K562 (cell line): ENCODE measurements at regions not wholly inside any gene's neighbourhood (a gene's known extent, or its start where the extent isn't known, plus 50 kb on each side); places are given as distances from the start of the nearest gene placed in this dataset.

Experiments used
- ATAC-seq: fragments of 200-7000 bp; cut with Tn5 transposase; 3 replicates; pipeline ENCODE4 v1.9.1; 2020; ENCODE audit warnings: moderate library complexity
- BruUV-seq: library from RNA; stranded (reverse); fragments of 400-500 nt; replicated peaks from 2 replicates; lab custom pipeline; 2021; lab: Mats Ljungman, UMichigan
- CTCF ChIA-PET: fragments of 300-600 bp; formaldehyde crosslinking; extraction: SDS; loops from one replicate; lab custom pipeline; 2021; ENCODE audit warnings: low intra/inter-chr PET ratio; lab: Yijun Ruan, JAX
- POLR2A ChIA-PET: fragments of 300-600, 350-650 bp; sonication (Branson Sonifier 250); formaldehyde crosslinking; extraction: SDS; loops from one replicate; lab custom pipeline; 2021; ENCODE audit warnings: antibody characterized with exemption, inconsistent platforms; lab: Yijun Ruan, JAX
- DNase-seq, 4 experiments: peaks; one replicate each; pipeline versions ENCODE4 v3.0.0 to v3.0.0-alpha.2; 2011 to 2018; ENCODE audit warnings: low spot score in 3 of 4, mixed read lengths in 3 of 4; ENCODE audit errors: extremely low read depth in 1 of 4
- FAIRE-seq: peaks from 2 replicates; lab custom pipeline; 2011; peaks lifted over from hg19 to GRCh38; lab: Jason Lieb, UNC
- H2AFZ ChIP-seq: 2 replicates; pipeline ENCODE4 v1.6.0; 2011; ENCODE audit warnings: low read depth, low read length, control low read depth, inconsistent platforms
- H3K27ac ChIP-seq: fragments of 200-600 bp; 3 replicates; pipeline ENCODE4 v1.8.0; 2011; ENCODE audit warnings: low read depth, mild to moderate bottlenecking, control low read depth, inconsistent platforms, low read length, moderate library complexity, mixed read lengths; ENCODE audit errors: extremely low read depth
- H3K27me3 ChIP-seq, 2 experiments: fragments of 300-600 bp in 1 of 2; 2 replicates in 1 of 2; 3 replicates in 1 of 2; pipeline versions ENCODE4 v1.6.0 to v1.8.0; 2011; ENCODE audit warnings: inconsistent platforms in 2 of 2, low read length in 2 of 2, mild to moderate bottlenecking in 1 of 2, mixed read lengths in 1 of 2, moderate library complexity in 1 of 2; ENCODE audit not compliant: control insufficient read depth in 2 of 2, insufficient read depth in 2 of 2
- H3K36me3 ChIP-seq: fragments of 300-600 bp; 3 replicates; pipeline ENCODE4 v1.8.0; 2011; ENCODE audit warnings: mild to moderate bottlenecking, low read length, inconsistent platforms; ENCODE audit not compliant: control insufficient read depth, insufficient read depth
- H3K4me1 ChIP-seq, 2 experiments: fragments of 200-600 bp in 1 of 2; replicated peaks in 1 of 2; 2 replicates in 1 of 2; 3 replicates in 1 of 2; pipeline versions ENCODE4 v1.5.1 to v1.8.0; 2011; ENCODE audit warnings: inconsistent platforms in 2 of 2, low read length in 2 of 2, mild to moderate bottlenecking in 1 of 2, mixed read lengths in 1 of 2, moderate library complexity in 1 of 2; ENCODE audit not compliant: control insufficient read depth in 2 of 2, insufficient read depth in 2 of 2
- H3K4me2 ChIP-seq: 2 replicates; pipeline ENCODE4 v1.6.1; 2011; ENCODE audit warnings: low read length, control low read depth, inconsistent platforms, mixed read lengths; ENCODE audit not compliant: insufficient read depth
- H3K4me3 ChIP-seq: fragments of 200-600 bp; sonication (generic), shearing (Covaris generic); 2 replicates; pipeline ENCODE4 v1.5.1; 2016; ENCODE audit warnings: control low read depth, inconsistent platforms
- H3K79me2 ChIP-seq: fragments of 200-600 bp; 3 replicates; pipeline ENCODE4 v1.8.0; 2011; ENCODE audit warnings: low read length, inconsistent platforms; ENCODE audit not compliant: control insufficient read depth, insufficient read depth
- H3K9ac ChIP-seq, 2 experiments: 2 replicates each; pipeline versions ENCODE4 v1.6.0 to v1.6.1; 2011; ENCODE audit warnings: low read depth in 2 of 2, low read length in 2 of 2, control low read depth in 1 of 2, inconsistent platforms in 1 of 2, mild to moderate bottlenecking in 1 of 2, mixed read lengths in 1 of 2; ENCODE audit not compliant: insufficient read depth in 1 of 2
- H3K9me1 ChIP-seq: one replicate; pipeline ENCODE4 v1.6.0; 2011; ENCODE audit warnings: inconsistent platforms, mild to moderate bottlenecking, low read length, moderate library complexity; ENCODE audit not compliant: control insufficient read depth, insufficient read depth
- H3K9me3 ChIP-seq: replicated peaks from 2 replicates; pipeline ENCODE4 v1.5.1; 2011; ENCODE audit warnings: low read depth, low read length, inconsistent platforms; ENCODE audit not compliant: control insufficient read depth, insufficient read depth
- H4K20me1 ChIP-seq: replicated peaks from 2 replicates; pipeline ENCODE4 v1.6.1; 2011; ENCODE audit warnings: low read length, inconsistent platforms, mixed read lengths; ENCODE audit not compliant: control insufficient read depth, insufficient read depth
- BRD4 ChIP-seq: fragments of 200-600 bp; sonication (generic); IDR thresholded peaks from 2 replicates; pipeline ENCODE4 v1.6.1; 2017; ENCODE audit warnings: inconsistent platforms
- BRD9 ChIP-seq: fragments of 450-650 bp; IDR thresholded peaks from 2 replicates; pipeline ENCODE4 v1.6.1; 2018; ENCODE audit warnings: low read depth; ENCODE audit not compliant: partially characterized antibody
- CHCHD3 ChIP-seq: fragments of 250-450 bp; sonication (Bioruptor Pico); IDR thresholded peaks from 2 replicates; pipeline ENCODE4 v2.1.2; 2022; ENCODE audit warnings: mild to moderate bottlenecking
- ELK3 ChIP-seq: fragments of 450-650 bp; formaldehyde crosslinking; IDR thresholded peaks from 2 replicates; pipeline ENCODE4 v1.4.0; 2020; ENCODE audit warnings: mild to moderate bottlenecking
- GABPB2 ChIP-seq: fragments of 250-450 bp; sonication (Bioruptor Pico); conservative IDR thresholded peaks from 2 replicates; pipeline ENCODE4 v1.5.1; 2021; ENCODE audit warnings: mild to moderate bottlenecking
- HNRNPL ChIP-seq: fragments of 200-400 bp; formaldehyde crosslinking; IDR thresholded peaks from 2 replicates; pipeline ENCODE4 v1.6.1; 2017; ENCODE audit warnings: low read depth, mild to moderate bottlenecking, low read length
- NONO ChIP-seq, 2 experiments: fragments of 200-400 bp in 1 of 2; fragments of 450-650 bp in 1 of 2; formaldehyde crosslinking in 1 of 2; IDR thresholded peaks; 2 replicates each; pipeline ENCODE4 v1.6.1; 2017; ENCODE audit warnings: low read depth in 2 of 2, mild to moderate bottlenecking in 2 of 2, moderate library complexity in 2 of 2, low read length in 1 of 2
- PHB2 ChIP-seq: fragments of 450-650 bp; IDR thresholded peaks from 2 replicates; pipeline ENCODE4 v1.6.1; 2017; ENCODE audit warnings: low read depth
- PURB ChIP-seq: sonication (generic); formaldehyde crosslinking; IDR thresholded peaks from 2 replicates; pipeline ENCODE4 v1.9.0; 2021; ENCODE audit warnings: low read depth, mild to moderate bottlenecking, missing genetic modification reagents
- RBM34 ChIP-seq: fragments of 200-400 bp; formaldehyde crosslinking; IDR thresholded peaks from 2 replicates; pipeline ENCODE4 v1.6.1; 2018; ENCODE audit warnings: low read length, borderline replicate concordance; ENCODE audit not compliant: insufficient read depth
- SIRT6 ChIP-seq: IDR thresholded peaks from one replicate; pipeline ENCODE4 v1.6.1; 2012; ENCODE audit warnings: low read depth, mild to moderate bottlenecking, control low read depth, inconsistent platforms, low read length, moderate library complexity
- SNRNP70 ChIP-seq: fragments of 200-400 bp; formaldehyde crosslinking; optimal IDR thresholded peaks from 2 replicates; pipeline ENCODE3; 2017; ENCODE audit warnings: low read depth, low read length
- SUPT5H ChIP-seq: fragments of 450-650 bp; IDR thresholded peaks from 2 replicates; pipeline ENCODE4 v1.6.1; 2016
- ZNF124 ChIP-seq: sonication (generic); formaldehyde crosslinking; IDR thresholded peaks from 2 replicates; pipeline ENCODE4 v1.8.1; 2022; ENCODE audit warnings: missing genetic modification reagents
- ZNF224 ChIP-seq: sonication (generic); formaldehyde crosslinking; IDR thresholded peaks from 2 replicates; pipeline ENCODE4 v1.8.0; 2022; ENCODE audit warnings: mild to moderate bottlenecking, missing genetic modification reagents
- WGBS: fragments of 100-300 bp; shearing (Covaris generic); methylation state at CpG from one replicate; pipeline ENCODE4 v1.1.6; 2016; ENCODE audit warnings: low coverage, mixed read lengths; ENCODE audit not compliant: insufficient coverage; ENCODE audit errors: missing lambda C conversion rate; 5-methylcytosine and 5-hydroxymethylcytosine counted together
- in situ Hi-C: fragments of 300-500 bp; cut with MboI; formaldehyde crosslinking; loops from 4 replicates; pipeline ENCODE4 v1.15.0; 2018; ENCODE audit warnings: inconsistent platforms, mixed read lengths
- intact Hi-C: fragments of 100-400 bp; cut with micrococcal nuclease; formaldehyde crosslinking; loops from 2 replicates; pipeline ENCODE4 v1.14.2; 2022
- TF ChIP-seq, protein P1 (sequence below): IDR thresholded peaks from 2 replicates; pipeline ENCODE4 v1.6.1; 2014; ENCODE audit warnings: antibody characterized with exemption
- TF ChIP-seq, protein P2 (sequence below): fragments of 250-450 bp; sonication (Bioruptor Pico); IDR thresholded peaks from 2 replicates; pipeline ENCODE4 v1.5.0; 2021; ENCODE audit warnings: mild to moderate bottlenecking, borderline replicate concordance

DNA sequence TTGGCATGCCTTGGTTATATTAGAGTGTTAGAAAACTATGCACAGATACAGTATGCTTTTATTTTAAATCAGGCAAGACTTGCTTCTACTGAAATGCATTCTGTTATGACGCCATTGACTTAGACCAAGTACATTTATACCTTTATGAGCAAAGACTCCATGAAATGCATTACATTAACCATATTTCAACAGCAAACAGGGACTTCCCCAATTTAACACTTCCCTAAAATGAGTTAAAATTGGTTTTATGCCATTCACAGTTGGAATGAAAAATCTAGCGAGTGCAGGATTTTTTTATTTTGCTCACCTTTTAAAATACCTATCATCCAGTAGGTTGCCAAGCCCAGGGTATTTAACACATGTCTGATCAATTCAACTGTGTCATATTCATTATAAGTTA is 272.1 kb upstream of the IZUMO3 start:
- CTCF ChIA-PET, result no interaction called here

More for the DNA sequence above, 272.1 kb upstream of the IZUMO3 start:
- Histone ChIP-seq H3K4me2 (no peak overlapping the region), H3K4me3 (no peak overlapping the region), H3K79me2 (no peaks in the 10 kb centered on the region), H4K20me1 (no peaks in the 10 kb centered on the region)
- POLR2A ChIA-PET, result no interaction called here
- no CpG with 5 or more reads among the region's 2 CpGs for whole genome bisulfite sequencing
- in situ Hi-C loops, result no loop called here
- no peak for DNase-seq
- TF ChIP-seq ZNF124 (CRISPR knock-in tag) (no peak), NONO (IDR thresholded peaks at IDR 0.05; ENCODE audit: low read depth in 2 of 2, low read length in 1 of 2) (no peak), ELK3 (CRISPR knock-in tag) (no peak), PURB (no peak), GABPB2 (no peak), SUPT5H (no peak), BRD4 (no peak), ZNF224 (CRISPR knock-in tag) (no peak), HNRNPL (no peak), BRD9 (no peak), RBM34 (no peak), CHCHD3 (CRISPR knock-in tag) (no peak), SNRNP70 (no peak), PHB2 (no peak), SIRT6 (no peak)
- TF ChIP-seq, protein P1, sequence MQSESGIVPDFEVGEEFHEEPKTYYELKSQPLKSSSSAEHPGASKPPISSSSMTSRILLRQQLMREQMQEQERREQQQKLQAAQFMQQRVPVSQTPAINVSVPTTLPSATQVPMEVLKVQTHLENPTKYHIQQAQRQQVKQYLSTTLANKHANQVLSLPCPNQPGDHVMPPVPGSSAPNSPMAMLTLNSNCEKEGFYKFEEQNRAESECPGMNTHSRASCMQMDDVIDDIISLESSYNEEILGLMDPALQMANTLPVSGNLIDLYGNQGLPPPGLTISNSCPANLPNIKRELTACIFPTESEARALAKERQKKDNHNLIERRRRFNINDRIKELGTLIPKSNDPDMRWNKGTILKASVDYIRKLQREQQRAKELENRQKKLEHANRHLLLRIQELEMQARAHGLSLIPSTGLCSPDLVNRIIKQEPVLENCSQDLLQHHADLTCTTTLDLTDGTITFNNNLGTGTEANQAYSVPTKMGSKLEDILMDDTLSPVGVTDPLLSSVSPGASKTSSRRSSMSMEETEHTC, result no peak
- TF ChIP-seq, protein P2, sequence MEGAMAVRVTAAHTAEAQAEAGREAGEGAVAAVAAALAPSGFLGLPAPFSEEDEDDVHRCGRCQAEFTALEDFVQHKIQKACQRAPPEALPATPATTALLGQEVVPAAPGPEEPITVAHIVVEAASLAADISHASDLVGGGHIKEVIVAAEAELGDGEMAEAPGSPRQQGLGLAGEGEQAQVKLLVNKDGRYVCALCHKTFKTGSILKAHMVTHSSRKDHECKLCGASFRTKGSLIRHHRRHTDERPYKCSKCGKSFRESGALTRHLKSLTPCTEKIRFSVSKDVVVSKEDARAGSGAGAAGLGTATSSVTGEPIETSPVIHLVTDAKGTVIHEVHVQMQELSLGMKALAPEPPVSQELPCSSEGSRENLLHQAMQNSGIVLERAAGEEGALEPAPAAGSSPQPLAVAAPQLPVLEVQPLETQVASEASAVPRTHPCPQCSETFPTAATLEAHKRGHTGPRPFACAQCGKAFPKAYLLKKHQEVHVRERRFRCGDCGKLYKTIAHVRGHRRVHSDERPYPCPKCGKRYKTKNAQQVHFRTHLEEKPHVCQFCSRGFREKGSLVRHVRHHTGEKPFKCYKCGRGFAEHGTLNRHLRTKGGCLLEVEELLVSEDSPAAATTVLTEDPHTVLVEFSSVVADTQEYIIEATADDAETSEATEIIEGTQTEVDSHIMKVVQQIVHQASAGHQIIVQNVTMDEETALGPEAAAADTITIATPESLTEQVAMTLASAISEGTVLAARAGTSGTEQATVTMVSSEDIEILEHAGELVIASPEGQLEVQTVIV (CRISPR knock-in tag), result no peak
- TF ChIP-seq, all 486 proteins: peak for 0
- Histone ChIP-seq H3K36me3 (no peaks in the 10 kb centered on the region), H2AFZ (no peak overlapping the region), H3K27me3 (no peaks in the 10 kb centered on the region), H3K9me3 (no peaks in the 10 kb centered on the region), H3K27ac (no peak overlapping the region), H3K4me1 (no peaks in the 10 kb centered on the region), H3K9me1 (no peaks in the 10 kb centered on the region), H3K9ac (no peak overlapping the region)
- intact Hi-C loops, result no loop called here
- ATAC-seq, result no peak
- FAIRE-seq, result no peak
- BruUV-seq, result no TSS peak
